SKM-1 treated with dmso at 0.1 percent for 144 hours (cell line): ENCODE measurements at regions not wholly inside any gene's neighbourhood (a gene's known extent, or its start where the extent isn't known, plus 50 kb on each side); places are given as distances from the start of the nearest gene placed in this dataset.

Experiments
- DNase-seq: peaks from one replicate; lab custom pipeline; 2025; ENCODE audit not compliant: unreplicated experiment; lab: John Stamatoyannopoulos, UW

DNA sequence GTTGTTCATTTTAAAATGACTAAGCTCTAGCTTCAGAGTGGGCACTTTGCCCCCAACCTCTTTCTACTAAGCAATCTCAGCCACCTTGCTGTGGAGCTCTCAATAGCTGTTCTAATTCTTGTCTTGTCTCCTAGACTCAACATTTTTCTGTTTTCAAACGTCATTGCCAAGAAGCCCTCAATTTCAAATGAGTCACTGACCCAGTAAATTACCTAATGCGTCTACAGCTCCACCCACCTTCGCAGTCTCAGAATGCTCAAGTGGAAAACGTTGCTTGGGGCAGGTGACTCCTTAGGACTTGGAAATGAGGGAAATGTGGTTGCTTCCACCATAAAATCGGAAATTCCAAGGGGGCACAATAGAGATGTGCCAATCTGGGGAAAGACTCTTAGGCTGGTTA is 59.0 kb downstream of the ING2 start:
- no peak for DNase-seq

- DNase-seq: peak; percentile 65
Measured at GRCh38 chr4:183571350-183571941, 66.6 kb downstream of the ING2 start.

DNA sequence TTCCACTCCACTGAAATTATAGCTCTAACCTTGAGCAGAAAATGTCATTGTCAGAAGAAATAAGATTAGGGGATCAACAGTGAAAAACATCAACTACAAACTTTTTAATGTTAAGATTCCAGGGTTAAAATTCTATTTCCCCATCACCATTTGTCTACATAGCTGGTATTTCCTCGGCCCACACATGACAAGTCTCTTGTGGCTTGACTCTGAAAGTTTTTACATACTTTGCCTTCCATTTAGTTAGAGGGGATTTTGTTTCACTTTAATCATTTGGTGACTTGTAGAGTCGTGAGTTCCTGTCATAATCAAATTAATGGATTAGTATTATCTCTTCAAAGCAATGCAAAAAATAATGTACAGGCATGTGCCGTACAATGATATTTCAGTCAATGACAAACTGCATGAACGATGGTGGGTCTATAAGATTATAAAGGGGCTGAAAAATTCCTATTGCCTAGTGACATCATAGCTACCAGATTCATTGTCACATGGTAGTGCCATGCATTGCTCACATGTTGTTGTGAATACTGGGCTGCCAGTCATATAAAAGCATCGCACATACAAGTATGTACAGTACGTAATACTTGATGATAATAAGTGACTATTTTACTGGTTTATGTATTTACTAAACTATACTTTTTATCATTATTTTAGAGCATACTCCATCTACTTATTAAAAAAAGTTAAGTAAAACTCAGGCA is 72.0 kb downstream of the ING2 start:
- DNase-seq: no peak

DNA sequence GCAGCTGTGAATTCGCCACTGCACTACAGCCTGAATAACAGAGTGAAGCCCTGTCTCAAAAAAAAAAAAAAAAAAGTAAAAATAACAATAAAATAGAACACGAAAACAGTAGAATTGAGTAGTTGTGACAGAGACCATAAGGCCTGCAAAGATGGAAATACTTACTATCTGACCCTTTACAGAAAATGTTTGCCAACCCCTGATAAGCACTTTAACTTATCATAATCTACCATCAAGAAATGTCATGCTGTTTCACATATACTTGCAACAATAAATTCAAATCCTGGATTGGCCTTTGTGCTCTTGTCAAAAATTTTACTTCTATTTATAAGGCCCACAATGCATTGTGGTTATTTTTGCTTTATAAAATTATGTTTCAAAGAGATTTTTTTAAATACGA is 75.5 kb downstream of the ING2 start:
- no peak for DNase-seq

- DNase-seq: no peak
Measured at GRCh38 chr4:183580849-183581248, 76.0 kb downstream of the ING2 start.

DNA sequence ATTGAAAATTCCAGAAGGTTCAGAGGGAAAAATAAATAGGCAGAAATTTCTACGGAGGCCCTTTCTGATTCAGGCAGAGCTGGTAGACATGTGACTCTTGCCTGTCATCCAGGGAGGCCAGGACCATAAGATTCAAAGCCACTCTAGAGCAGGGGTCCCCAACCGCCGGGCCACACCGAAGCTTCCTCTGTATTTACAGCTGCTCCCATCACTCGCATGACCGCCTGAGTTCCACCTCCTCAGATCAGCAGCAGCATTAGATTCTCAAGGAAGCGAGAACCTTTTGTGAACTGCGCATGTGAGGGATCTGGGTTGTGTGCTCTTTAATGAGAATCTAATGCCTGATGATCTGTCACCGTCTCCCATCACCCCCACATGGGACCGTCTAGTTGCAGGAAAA is 72.2 kb downstream of the RWDD4 start:
- no peak for DNase-seq

GRCh38 chr4:183588169-183588675 is 70.8 kb downstream of the RWDD4 start:
- no peak for DNase-seq

- no peak for DNase-seq
Measured at GRCh38 chr4:183588691-183589090, 70.3 kb downstream of the RWDD4 start.

- DNase-seq: no peak
Measured at GRCh38 chr4:183589461-183590099, 69.4 kb downstream of the RWDD4 start.
